ENCODE measurements at regions not wholly inside any gene's neighbourhood (a gene's known extent, or its start where the extent isn't known, plus 50 kb on each side); places are given as distances from the start of the nearest gene placed in this dataset.

- no peak for DNase-seq
Measured at GRCh38 chr12:4858386-4858785, 51.3 kb upstream of the KCNA1 start.

GRCh38 chr12:4859478-4860210 lies 50.1 kb upstream of the KCNA1 start:
- no peak for DNase-seq

All from T-helper 1 cell (primary cell).